Lower lobe of right lung (tissue), 2 donors: ENCODE measurements at regions not wholly inside any gene's neighbourhood (a gene's known extent, or its start where the extent isn't known, plus 50 kb on each side); places are given as distances from the start of the nearest gene placed in this dataset.

ENCODE experiments used
- ATAC-seq, 2 donors: fragments of 200-7000 bp; cut with Tn5 transposase; one replicate each; pipeline ENCODE4 v1.9.1; 2020 to 2022; ENCODE audit warnings: mild to moderate bottlenecking in 2 of 2, moderate library complexity in 2 of 2
- DNase-seq: peaks from one replicate; pipeline ENCODE4 v3.0.0-alpha.2; 2020
- H3K27ac ChIP-seq: fragments of 200-600 bp; one replicate; pipeline ENCODE4 v1.8.0; 2022
- H3K27me3 ChIP-seq: fragments of 200-600 bp; one replicate; pipeline ENCODE4 v1.8.0; 2022; ENCODE audit warnings: low read depth
- H3K36me3 ChIP-seq: fragments of 200-600 bp; one replicate; pipeline ENCODE4 v1.8.0; 2022; ENCODE audit warnings: mild to moderate bottlenecking
- H3K4me1 ChIP-seq: fragments of 200-600 bp; one replicate; pipeline ENCODE4 v1.8.0; 2022
- H3K4me3 ChIP-seq: fragments of 200-600 bp; one replicate; pipeline ENCODE4 v1.8.0; 2022; ENCODE audit warnings: mild to moderate bottlenecking
- H3K9me3 ChIP-seq: fragments of 200-600 bp; one replicate; pipeline ENCODE4 v1.8.0; 2022
- intact Hi-C: fragments of 100-400 bp; cut with DNase I; formaldehyde crosslinking; loops from one replicate; pipeline ENCODE4 v1.11.0; 2022
- TF ChIP-seq, protein P1 (sequence below): fragments of 200-600 bp; IDR thresholded peaks from one replicate; pipeline ENCODE4 v1.8.0; 2022; ENCODE audit warnings: antibody characterized with exemption, mild to moderate bottlenecking
- donor health status: DM: no; HTN: yes; CAD: no; lungs with severe emphysema.

DNA sequence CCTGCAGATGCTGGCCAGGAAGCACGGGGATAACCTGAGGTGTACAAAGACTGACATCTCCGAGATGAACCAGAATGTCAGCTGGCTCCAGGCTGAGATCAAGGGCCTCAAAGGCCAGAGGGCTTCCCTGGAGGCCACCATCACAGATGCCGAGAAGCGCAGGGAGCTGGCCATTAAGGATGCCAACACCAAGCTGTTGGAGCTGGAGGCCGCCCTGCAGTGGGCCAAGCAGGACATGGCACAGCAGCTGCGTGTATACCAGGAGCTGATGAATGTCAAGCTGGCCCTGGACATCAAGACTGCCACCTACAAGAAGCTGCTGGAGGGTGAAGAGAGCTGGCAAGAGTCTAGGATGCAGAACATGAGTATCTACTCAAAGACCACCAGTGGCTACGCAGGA, 380.0 kb upstream of the USP15 start:
- no peaks in the 10 kb centered on the region for H3K9me3 ChIP-seq
- ATAC-seq (no peak), DNase-seq (no peak)
- TF ChIP-seq, protein P1, sequence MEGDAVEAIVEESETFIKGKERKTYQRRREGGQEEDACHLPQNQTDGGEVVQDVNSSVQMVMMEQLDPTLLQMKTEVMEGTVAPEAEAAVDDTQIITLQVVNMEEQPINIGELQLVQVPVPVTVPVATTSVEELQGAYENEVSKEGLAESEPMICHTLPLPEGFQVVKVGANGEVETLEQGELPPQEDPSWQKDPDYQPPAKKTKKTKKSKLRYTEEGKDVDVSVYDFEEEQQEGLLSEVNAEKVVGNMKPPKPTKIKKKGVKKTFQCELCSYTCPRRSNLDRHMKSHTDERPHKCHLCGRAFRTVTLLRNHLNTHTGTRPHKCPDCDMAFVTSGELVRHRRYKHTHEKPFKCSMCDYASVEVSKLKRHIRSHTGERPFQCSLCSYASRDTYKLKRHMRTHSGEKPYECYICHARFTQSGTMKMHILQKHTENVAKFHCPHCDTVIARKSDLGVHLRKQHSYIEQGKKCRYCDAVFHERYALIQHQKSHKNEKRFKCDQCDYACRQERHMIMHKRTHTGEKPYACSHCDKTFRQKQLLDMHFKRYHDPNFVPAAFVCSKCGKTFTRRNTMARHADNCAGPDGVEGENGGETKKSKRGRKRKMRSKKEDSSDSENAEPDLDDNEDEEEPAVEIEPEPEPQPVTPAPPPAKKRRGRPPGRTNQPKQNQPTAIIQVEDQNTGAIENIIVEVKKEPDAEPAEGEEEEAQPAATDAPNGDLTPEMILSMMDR = no peak
- intact Hi-C loops = no loop called here
- no peak overlapping the region for H3K27ac ChIP-seq
- H3K4me3 ChIP-seq = no peak overlapping the region
- H3K36me3 ChIP-seq = no peaks in the 10 kb centered on the region
- H3K4me1 ChIP-seq = no peaks in the 10 kb centered on the region
- H3K27me3 ChIP-seq = no peaks in the 10 kb centered on the region

DNA sequence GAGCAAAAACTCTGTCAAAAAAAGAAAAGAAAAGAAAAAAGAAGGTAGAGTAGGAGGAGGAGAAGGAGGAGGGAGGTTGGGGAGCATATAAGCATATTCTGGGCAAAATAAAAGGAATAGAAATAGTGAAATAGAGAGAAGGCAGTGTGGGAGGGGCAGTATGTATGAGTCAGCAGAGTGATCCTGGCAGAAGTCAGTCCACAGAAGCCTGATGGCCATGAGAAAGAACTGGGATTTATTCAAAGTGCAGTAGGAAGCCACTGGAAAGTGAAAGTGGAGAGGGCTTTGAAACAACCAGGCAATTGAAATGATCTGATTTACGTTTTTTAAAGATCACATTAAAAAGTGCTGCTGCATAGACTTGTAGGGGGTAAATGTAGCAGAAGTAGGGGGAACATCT, 368.6 kb upstream of the USP15 start:
- intact Hi-C loops = no loop called here
- no peak for ATAC-seq
- no peaks in the 10 kb centered on the region for H3K36me3 ChIP-seq
- no peak overlapping the region for H3K4me3 ChIP-seq
- DNase-seq = no peak
- H3K4me1 ChIP-seq = no peaks in the 10 kb centered on the region
- H3K9me3 ChIP-seq = no peaks in the 10 kb centered on the region
- TF ChIP-seq, protein P1 = no peak
- no peak overlapping the region for H3K27ac ChIP-seq
- no peaks in the 10 kb centered on the region for H3K27me3 ChIP-seq

DNA sequence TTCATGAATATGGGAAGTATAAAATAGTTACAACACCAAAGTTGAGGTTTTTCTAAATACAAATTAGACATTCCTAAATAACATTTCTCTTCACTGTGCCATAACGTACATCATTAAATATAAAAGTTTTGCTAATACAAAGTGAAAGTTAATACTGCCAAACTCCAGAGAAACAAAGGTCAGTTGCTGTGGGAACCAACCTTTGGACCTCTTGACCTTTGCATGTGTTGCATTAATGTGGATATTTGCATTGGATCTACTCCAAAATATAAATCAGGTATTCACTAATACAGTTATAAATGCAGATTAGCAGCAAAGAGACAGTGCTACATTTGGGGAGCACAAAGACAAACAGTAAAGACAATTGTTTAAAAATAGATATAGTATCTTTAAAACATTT, 366.0 kb upstream of the USP15 start:
- DNase-seq (no peak), ATAC-seq (no peak)
- TF ChIP-seq, protein P1 = no peak
- Histone ChIP-seq H3K4me1 (no peaks in the 10 kb centered on the region), H3K27ac (no peak overlapping the region), H3K36me3 (no peaks in the 10 kb centered on the region), H3K27me3 (no peaks in the 10 kb centered on the region), H3K9me3 (no peaks in the 10 kb centered on the region), H3K4me3 (no peak overlapping the region)
- intact Hi-C loops = no loop called here

DNA sequence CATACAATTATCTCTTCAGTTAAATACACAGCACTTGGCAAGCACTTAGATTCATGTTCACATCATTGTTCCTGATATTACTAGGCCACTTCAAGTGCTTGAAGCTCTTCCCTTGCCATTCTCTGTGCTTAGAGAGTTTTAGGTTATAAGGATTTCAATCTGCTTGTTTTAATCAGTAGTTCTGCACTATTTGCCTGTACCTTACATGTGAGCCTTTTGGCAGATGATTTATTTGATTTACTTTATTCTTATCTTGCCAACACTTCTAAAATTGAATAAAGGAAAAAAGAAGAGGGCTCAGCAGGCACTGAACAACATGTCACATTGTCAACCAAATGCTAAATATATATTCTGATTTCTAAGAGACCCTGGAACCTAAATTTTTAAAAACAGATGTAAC, 363.8 kb upstream of the USP15 start:
- Histone ChIP-seq H3K4me3 (no peak overlapping the region), H3K36me3 (no peaks in the 10 kb centered on the region), H3K9me3 (no peaks in the 10 kb centered on the region), H3K27ac (no peak overlapping the region), H3K27me3 (no peaks in the 10 kb centered on the region), H3K4me1 (no peaks in the 10 kb centered on the region)
- ATAC-seq (no peak), DNase-seq (no peak)
- intact Hi-C loops = no loop called here
- TF ChIP-seq, protein P1 = no peak

DNA sequence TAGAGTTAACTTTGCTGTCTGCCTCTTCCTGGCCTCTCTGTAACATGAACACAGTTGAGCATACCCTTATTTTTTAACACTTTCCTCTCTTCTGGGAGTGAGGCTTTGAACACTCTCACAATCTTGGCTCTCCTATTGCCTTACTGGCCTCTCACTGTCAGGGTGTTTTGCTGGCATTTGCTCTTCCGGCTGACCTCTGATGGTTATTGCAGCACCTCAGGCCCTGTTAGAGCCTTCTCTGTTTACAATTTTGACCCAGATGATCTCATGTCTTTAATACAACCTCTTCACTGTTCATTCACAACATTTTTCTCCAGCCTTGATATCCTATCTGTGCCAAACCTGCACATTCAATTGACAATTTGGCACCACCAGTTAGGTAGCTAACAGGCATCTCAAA, 357.8 kb upstream of the USP15 start:
- ATAC-seq (no peak), DNase-seq (no peak)
- intact Hi-C loops = no loop called here
- Histone ChIP-seq H3K9me3 (no peaks in the 10 kb centered on the region), H3K4me1 (no peaks in the 10 kb centered on the region), H3K36me3 (no peaks in the 10 kb centered on the region), H3K4me3 (no peak overlapping the region), H3K27me3 (no peaks in the 10 kb centered on the region), H3K27ac (no peak overlapping the region)
- TF ChIP-seq, protein P1 = no peak

DNA sequence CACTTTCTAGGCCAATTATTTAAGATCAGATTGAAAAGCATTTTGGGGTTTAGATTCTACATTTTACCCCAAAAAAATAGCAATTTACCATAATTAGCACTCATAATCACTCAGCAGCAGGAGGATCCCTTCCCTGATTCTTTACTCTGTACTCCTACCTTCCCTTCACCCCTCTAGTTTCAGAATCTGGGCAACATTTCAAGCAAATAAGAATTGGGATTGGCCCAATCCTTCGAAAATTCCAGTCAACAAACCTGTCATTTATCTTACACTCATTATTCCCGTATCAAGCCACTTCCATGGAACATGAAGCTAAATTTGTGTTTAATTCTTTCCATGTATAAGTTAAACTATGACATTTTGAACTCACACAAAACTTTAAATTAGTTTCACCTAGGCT, 349.1 kb upstream of the USP15 start:
- ATAC-seq (no peak), DNase-seq (no peak)
- H3K4me1 ChIP-seq = no peaks in the 10 kb centered on the region
- H3K27me3 ChIP-seq = no peaks in the 10 kb centered on the region
- H3K36me3 ChIP-seq = no peaks in the 10 kb centered on the region
- H3K9me3 ChIP-seq = no peaks in the 10 kb centered on the region
- intact Hi-C loops = no loop called here
- no peak overlapping the region for H3K27ac ChIP-seq
- no peak overlapping the region for H3K4me3 ChIP-seq
- TF ChIP-seq, protein P1 = no peak
